ENCODE measurements at regions not wholly inside any gene's neighbourhood (a gene's known extent, or its start where the extent isn't known, plus 50 kb on each side); places are given as distances from the start of the nearest gene placed in this dataset.
"Not testable (repeated sequence)": the region's sequence is repeated elsewhere in the genome, so short reads cannot be mapped to it uniquely, and the experiment has no call there.

GRCh38 chr12:46973937-46974336, 105.5 kb upstream of the PCED1B start:
- not testable (repeated sequence) for TF ChIP-seq POLR2A, POLR2AphosphoS5 (IDR thresholded peaks at IDR 0.05)
- TF ChIP-seq, protein P1, sequence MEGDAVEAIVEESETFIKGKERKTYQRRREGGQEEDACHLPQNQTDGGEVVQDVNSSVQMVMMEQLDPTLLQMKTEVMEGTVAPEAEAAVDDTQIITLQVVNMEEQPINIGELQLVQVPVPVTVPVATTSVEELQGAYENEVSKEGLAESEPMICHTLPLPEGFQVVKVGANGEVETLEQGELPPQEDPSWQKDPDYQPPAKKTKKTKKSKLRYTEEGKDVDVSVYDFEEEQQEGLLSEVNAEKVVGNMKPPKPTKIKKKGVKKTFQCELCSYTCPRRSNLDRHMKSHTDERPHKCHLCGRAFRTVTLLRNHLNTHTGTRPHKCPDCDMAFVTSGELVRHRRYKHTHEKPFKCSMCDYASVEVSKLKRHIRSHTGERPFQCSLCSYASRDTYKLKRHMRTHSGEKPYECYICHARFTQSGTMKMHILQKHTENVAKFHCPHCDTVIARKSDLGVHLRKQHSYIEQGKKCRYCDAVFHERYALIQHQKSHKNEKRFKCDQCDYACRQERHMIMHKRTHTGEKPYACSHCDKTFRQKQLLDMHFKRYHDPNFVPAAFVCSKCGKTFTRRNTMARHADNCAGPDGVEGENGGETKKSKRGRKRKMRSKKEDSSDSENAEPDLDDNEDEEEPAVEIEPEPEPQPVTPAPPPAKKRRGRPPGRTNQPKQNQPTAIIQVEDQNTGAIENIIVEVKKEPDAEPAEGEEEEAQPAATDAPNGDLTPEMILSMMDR (IDR thresholded peaks at IDR 0.05): not testable (repeated sequence)

All from transverse colon (tissue), 4 donors.